ENCODE measurements at regions not wholly inside any gene's neighbourhood (a gene's known extent, or its start where the extent isn't known, plus 50 kb on each side); places are given as distances from the start of the nearest gene placed in this dataset.

DNA sequence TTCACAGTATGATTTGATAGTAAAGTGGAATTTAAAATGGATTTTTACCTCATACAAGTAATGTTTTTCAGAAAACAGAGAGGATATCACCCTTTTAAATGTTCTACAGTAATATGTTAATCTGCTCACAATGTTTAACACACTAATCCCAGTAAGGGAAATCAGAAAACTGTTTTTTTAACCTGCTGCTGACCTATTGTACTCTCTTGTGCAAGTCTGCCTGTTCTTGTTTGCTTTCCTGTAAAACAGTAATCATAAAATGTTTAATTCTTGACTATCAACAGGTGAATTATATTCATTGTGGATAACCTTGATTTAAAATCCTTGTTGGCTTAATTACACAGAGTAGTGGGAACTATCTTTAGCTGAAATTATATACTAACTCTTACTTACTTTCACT is 126.4 kb downstream of the GNAT3 start:
- intact Hi-C loops (cut with micrococcal nuclease): no loop called here
- Histone ChIP-seq H3K4me2 (replicated peaks; ENCODE audit: extremely low read depth, low read length, poor library complexity, severe bottlenecking) (no peak overlapping the region), H2AFZ (ENCODE audit: insufficient read depth, low read depth, low read length, poor library complexity, severe bottlenecking) (no peak overlapping the region), H3K4me3 (replicated peaks in 1 of 3; ENCODE audit: low read depth in 2 of 3, low read length in 3 of 3) (no peak overlapping the region), H3K27ac (ENCODE audit: low read depth in 1 of 2, low read length in 2 of 2) (no peak overlapping the region), H3K36me3 (replicated peaks in 1 of 2; ENCODE audit: control insufficient read depth in 1 of 2, insufficient read depth in 2 of 2, low read length in 2 of 2) (no peaks in the 10 kb centered on the region), H3K4me1 (ENCODE audit: control insufficient read depth in 1 of 2, insufficient read depth in 2 of 2, low read length in 2 of 2) (no peaks in the 10 kb centered on the region), H3K79me2 (ENCODE audit: insufficient read depth, low read length) (no peaks in the 10 kb centered on the region), H3K9me3 (replicated peaks in 1 of 2; ENCODE audit: control insufficient read depth in 1 of 2, insufficient read depth in 1 of 2, low read length in 2 of 2) (no peaks in the 10 kb centered on the region), H3K9ac (ENCODE audit: insufficient read depth, low read length, poor library complexity, severe bottlenecking) (no peak overlapping the region), H4K20me1 (ENCODE audit: insufficient read depth, low read length) (no peaks in the 10 kb centered on the region), H3K27me3 (ENCODE audit: control insufficient read depth in 2 of 2, insufficient read depth in 2 of 2, low read length in 2 of 2) (no peaks in the 10 kb centered on the region)
- Mint-ChIP-seq H3K9me3 (no peaks in the 10 kb centered on the region), H3K36me3 (no peaks in the 10 kb centered on the region), H3K4me1 (no peaks in the 10 kb centered on the region), H3K27ac (no peak overlapping the region), H3K27me3 (ENCODE audit: low read depth in 3 of 3) (no peaks in the 10 kb centered on the region), H3K4me3 (no peak overlapping the region)
- TF ChIP-seq, protein P1, sequence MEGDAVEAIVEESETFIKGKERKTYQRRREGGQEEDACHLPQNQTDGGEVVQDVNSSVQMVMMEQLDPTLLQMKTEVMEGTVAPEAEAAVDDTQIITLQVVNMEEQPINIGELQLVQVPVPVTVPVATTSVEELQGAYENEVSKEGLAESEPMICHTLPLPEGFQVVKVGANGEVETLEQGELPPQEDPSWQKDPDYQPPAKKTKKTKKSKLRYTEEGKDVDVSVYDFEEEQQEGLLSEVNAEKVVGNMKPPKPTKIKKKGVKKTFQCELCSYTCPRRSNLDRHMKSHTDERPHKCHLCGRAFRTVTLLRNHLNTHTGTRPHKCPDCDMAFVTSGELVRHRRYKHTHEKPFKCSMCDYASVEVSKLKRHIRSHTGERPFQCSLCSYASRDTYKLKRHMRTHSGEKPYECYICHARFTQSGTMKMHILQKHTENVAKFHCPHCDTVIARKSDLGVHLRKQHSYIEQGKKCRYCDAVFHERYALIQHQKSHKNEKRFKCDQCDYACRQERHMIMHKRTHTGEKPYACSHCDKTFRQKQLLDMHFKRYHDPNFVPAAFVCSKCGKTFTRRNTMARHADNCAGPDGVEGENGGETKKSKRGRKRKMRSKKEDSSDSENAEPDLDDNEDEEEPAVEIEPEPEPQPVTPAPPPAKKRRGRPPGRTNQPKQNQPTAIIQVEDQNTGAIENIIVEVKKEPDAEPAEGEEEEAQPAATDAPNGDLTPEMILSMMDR (IDR thresholded peaks at IDR 0.05): no peak
- DNase-seq: no peak

DNA sequence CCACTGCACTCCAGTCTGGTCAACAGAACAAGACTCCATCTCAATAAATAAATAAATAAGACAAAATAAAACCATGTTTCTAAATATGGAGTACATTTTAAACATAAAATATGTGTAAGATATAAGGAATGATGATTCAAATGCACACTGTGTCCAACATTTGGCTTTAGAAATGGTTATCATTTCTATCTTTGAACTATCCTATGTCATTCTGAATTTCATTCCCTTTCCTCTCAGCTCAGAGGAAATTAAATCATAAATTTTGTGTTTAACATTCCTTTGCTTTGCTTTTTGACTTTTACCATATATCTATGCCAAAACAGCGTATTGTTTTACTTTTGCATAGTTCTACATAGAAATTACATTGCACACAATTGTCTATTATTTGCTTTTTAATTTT is 130.9 kb downstream of the GNAT3 start:
- intact Hi-C loops (cut with micrococcal nuclease): no loop called here
- Histone ChIP-seq H3K4me1 (ENCODE audit: control insufficient read depth in 1 of 2, insufficient read depth in 2 of 2, low read length in 2 of 2) (no peaks in the 10 kb centered on the region), H3K4me3 (replicated peaks in 1 of 3; ENCODE audit: low read depth in 2 of 3, low read length in 3 of 3) (no peak overlapping the region), H3K9me3 (replicated peaks in 1 of 2; ENCODE audit: control insufficient read depth in 1 of 2, insufficient read depth in 1 of 2, low read length in 2 of 2) (no peaks in the 10 kb centered on the region), H3K4me2 (replicated peaks; ENCODE audit: extremely low read depth, low read length, poor library complexity, severe bottlenecking) (no peak overlapping the region), H3K27ac (ENCODE audit: low read depth in 1 of 2, low read length in 2 of 2) (no peak overlapping the region), H3K79me2 (ENCODE audit: insufficient read depth, low read length) (no peaks in the 10 kb centered on the region), H4K20me1 (ENCODE audit: insufficient read depth, low read length) (no peaks in the 10 kb centered on the region), H3K9ac (ENCODE audit: insufficient read depth, low read length, poor library complexity, severe bottlenecking) (no peak overlapping the region), H3K27me3 (ENCODE audit: control insufficient read depth in 2 of 2, insufficient read depth in 2 of 2, low read length in 2 of 2) (no peaks in the 10 kb centered on the region), H3K36me3 (replicated peaks in 1 of 2; ENCODE audit: control insufficient read depth in 1 of 2, insufficient read depth in 2 of 2, low read length in 2 of 2) (no peaks in the 10 kb centered on the region), H2AFZ (ENCODE audit: insufficient read depth, low read depth, low read length, poor library complexity, severe bottlenecking) (no peak overlapping the region)
- DNase-seq: no peak
- H3K9me3 Mint-ChIP-seq: peaks cover 0 to 4% (median 0%) of the 10 kb centered on the region in 7 donors
- no peaks in the 10 kb centered on the region for H3K36me3 Mint-ChIP-seq
- no peak overlapping the region for H3K27ac Mint-ChIP-seq
- no CpG with 5 or more reads among the region's 1 CpG for WGBS (ENCODE audit: insufficient coverage)
- no peaks in the 10 kb centered on the region for H3K27me3 Mint-ChIP-seq (ENCODE audit: low read depth in 3 of 3)
- TF ChIP-seq, protein P1 (IDR thresholded peaks at IDR 0.05): no peak
- no peak overlapping the region for H3K4me3 Mint-ChIP-seq
- no peaks in the 10 kb centered on the region for H3K4me1 Mint-ChIP-seq
